ENCODE measurements at regions not wholly inside any gene's neighbourhood (a gene's known extent, or its start where the extent isn't known, plus 50 kb on each side); places are given as distances from the start of the nearest gene placed in this dataset.
"Not testable (repeated sequence)": the region's sequence is repeated elsewhere in the genome, so short reads cannot be mapped to it uniquely, and the experiment has no call there.

- no peak for DNase-seq (ENCODE audit: low read depth)
- TF ChIP-seq CTCF (IDR thresholded peaks at IDR 0.05; ENCODE audit: low read depth, low read length, missing control alignments) = no peak
- no peak overlapping the region for H3K4me3 ChIP-seq (ENCODE audit: low read depth, low read length)
These were observed 82.1 kb upstream of the SIPA1L2 start for GRCh38 chr1:232711996-232712395.

GRCh38 chr1:232713785-232714184, 83.9 kb upstream of the SIPA1L2 start:
- no peak overlapping the region for H3K4me3 ChIP-seq (ENCODE audit: low read depth, low read length)
- no peak for DNase-seq (ENCODE audit: low read depth)
- no peak for TF ChIP-seq CTCF (IDR thresholded peaks at IDR 0.05; ENCODE audit: low read depth, low read length, missing control alignments)

DNA sequence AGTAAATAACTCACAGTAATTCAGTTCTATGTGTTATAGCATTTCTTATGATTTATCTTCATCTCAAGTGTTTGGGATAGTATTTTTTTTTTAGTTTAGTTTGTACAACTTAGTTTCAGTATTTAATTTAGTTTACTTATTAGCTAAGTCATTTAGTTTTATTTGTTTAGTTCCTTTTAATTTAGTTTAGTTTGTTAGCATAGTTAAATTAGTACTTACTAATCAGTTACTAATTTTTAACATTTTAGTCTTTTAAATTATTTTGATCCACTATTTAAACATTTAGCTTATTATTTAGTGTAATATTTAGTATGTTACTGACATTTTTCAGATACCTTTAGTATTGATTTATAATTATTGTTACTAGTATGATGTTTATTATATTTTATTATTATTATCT, 85.2 kb upstream of the SIPA1L2 start:
- no peak for TF ChIP-seq CTCF (IDR thresholded peaks at IDR 0.05; ENCODE audit: low read depth, low read length, missing control alignments)
- DNase-seq (ENCODE audit: low read depth) = no peak
- H3K4me3 ChIP-seq (ENCODE audit: low read depth, low read length) = no peak overlapping the region

DNA sequence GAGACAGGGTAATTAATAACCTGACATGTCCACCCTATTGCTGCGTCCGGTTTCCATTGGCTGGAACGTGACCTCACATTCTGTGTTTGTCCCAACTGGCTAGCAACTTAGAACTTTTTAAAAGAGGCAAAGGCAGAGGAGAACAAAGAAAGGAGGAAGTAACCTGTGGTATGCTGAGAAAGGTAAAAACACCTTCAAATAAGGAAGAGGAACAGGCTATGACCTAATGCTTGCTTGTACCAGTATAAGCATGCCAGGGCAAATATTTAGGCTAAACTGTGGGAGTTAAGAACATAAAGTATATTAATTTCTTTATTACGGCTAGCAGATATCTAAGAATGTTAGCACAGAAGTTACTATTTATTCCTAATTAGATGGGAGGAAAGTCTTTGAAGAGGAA, 87.3 kb upstream of the MAP10 start:
- DNase-seq (ENCODE audit: low read depth); H3K4me3 ChIP-seq (ENCODE audit: low read depth, low read length): not testable (repeated sequence)

DNA sequence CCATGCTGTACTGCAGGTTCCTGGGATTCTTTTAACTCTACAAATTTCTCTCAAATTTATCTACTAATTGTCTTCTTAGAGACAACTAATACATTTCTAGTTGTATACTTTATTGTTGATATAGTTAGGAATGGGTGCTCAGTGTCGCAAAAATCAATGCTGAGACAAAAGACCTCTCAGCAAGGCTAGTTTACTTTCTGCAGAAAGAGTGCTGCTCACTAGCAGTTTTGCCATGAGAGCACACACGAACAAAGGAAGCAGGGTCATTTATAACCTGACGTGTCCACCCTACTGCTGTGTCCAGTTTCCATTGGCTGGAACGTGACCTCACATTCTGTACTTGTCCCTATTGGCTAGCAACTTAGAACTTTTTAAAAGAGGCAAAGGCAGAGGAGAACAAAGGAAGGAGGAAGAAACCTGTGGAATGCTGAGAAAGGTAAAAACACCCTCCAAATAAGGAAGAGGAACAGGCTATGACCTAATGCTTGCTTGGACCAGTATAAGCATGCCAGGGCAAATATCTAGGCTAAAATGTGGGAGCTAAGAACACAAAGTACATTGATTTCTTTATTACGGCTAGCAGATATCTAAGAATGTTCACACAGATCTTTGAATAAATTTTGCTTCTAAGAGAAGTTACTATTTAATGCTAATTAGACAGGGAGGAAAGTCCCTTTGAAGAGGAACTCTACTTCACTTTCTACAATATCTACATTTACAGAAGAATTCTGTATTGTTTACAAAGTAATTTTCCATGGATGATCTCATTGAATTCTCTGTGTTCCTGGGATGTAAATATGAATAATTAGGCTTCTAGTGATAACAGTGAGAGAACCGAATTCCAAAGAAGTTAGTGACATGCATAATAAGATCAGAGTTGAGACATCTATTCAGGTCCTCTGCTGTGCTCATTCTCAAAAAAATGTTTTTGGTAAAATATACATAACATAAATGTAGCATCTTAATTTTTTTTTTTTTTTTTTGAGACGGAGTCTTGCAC, 86.0 kb upstream of the MAP10 start:
- no peak for TF ChIP-seq CTCF (IDR thresholded peaks at IDR 0.05; ENCODE audit: low read depth, low read length, missing control alignments)
- H3K4me3 ChIP-seq (ENCODE audit: low read depth, low read length) = no peak overlapping the region
- no peak for DNase-seq (ENCODE audit: low read depth)

DNA sequence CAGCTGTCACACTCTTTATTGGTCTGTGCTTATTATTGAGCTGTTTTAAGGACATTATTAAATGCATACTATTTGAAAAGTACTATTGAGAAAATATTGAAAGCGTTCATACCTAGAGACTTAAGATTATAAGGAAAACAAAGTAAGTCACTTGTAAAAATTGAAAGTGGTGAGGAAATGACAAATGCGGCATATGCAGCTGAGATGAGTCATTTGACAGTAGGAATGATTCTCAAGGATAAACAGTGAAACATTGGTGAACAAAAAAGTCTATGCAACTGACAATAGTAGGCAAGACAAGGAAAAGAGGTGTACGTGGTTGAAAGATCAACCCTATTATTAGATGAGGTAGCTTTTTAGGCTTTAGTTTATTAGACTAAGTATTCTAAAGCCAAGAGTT, 82.6 kb upstream of the MAP10 start:
- no peak for TF ChIP-seq CTCF (IDR thresholded peaks at IDR 0.05; ENCODE audit: low read depth, low read length, missing control alignments)
- H3K4me3 ChIP-seq (ENCODE audit: low read depth, low read length) = no peak overlapping the region
- no peak for DNase-seq (ENCODE audit: low read depth)

DNA sequence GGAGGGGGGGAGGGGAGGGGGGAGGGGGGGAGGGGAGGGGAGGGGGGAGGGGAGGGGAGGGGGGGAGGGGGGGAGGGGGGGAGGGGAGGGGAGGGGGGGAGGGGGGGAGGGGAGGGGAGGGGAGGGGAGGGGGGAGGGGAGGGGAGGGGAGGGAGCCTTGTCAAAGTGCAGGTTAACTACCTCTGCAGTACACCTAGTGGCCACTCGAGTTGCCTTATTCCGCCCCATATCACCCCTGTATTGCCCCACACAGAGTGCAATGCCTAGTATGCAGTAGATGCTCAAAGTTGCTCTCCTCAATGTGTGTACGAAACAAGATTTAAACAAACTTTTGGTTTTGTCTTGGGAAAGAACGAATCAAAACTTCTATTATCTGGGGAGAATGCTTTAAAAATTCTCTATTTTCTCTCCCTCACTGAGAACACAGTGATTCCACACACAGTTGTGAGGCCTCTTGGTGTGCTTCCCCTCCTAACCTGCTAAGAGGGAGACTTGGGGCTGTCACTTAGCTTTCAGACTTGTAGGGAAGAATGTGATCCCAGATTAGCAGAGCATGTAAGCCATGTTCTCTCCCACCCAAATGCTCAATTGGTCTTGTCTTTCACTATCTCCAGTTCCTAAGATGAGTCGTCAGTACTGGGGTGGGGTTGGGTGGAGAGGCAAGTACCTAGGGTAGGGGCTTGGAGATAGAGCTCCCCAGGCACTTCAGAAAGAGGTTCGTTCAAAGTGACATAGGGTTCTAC, 79.7 kb upstream of the MAP10 start:
- TF ChIP-seq CTCF (IDR thresholded peaks at IDR 0.05; ENCODE audit: low read depth, low read length, missing control alignments) = peak; percentile 28
- H3K4me3 ChIP-seq (ENCODE audit: low read depth, low read length) = no peak overlapping the region
- DNase-seq (ENCODE audit: low read depth) = no peak

Measured in GM12864 (cell line).